K562 (cell line): ENCODE measurements at regions not wholly inside any gene's neighbourhood (a gene's known extent, or its start where the extent isn't known, plus 50 kb on each side); places are given as distances from the start of the nearest gene placed in this dataset.

Experiments
- CBX5 ChIP-seq: IDR thresholded peaks from 2 replicates; pipeline ENCODE4 v1.6.1; 2014; ENCODE audit warnings: low read depth, borderline replicate concordance
- CTBP1 ChIP-seq: fragments of 450-650 bp; IDR thresholded peaks from 2 replicates; pipeline ENCODE4 v1.6.1; 2016; ENCODE audit warnings: borderline replicate concordance
- DNMT1 ChIP-seq: fragments of 450-650 bp; IDR thresholded peaks from 2 replicates; pipeline ENCODE4 v1.6.1; 2016; ENCODE audit warnings: antibody characterized with exemption, mild to moderate bottlenecking
- E2F5 ChIP-seq: sonication (generic); formaldehyde crosslinking; IDR thresholded peaks from 2 replicates; pipeline ENCODE4 v1.8.0; 2022; ENCODE audit warnings: mild to moderate bottlenecking, missing genetic modification reagents
- GTF2B ChIP-seq: IDR thresholded peaks from 2 replicates; pipeline ENCODE4 v1.6.1; 2011; ENCODE audit not compliant: insufficient read length; ENCODE audit errors: extremely low read depth
- HDAC6 ChIP-seq: IDR thresholded peaks from 2 replicates; pipeline ENCODE4 v1.6.1; 2012; ENCODE audit warnings: low read depth, mild to moderate bottlenecking, control low read depth, inconsistent platforms, low read length, moderate library complexity
- MAX ChIP-seq: sonication (generic); formaldehyde crosslinking; IDR thresholded peaks from 2 replicates; pipeline ENCODE4 v1.9.0; 2022; ENCODE audit warnings: mild to moderate bottlenecking, missing genetic modification reagents
- MTA3 ChIP-seq: fragments of 450-650 bp; formaldehyde crosslinking; IDR thresholded peaks from 2 replicates; pipeline ENCODE4 v1.6.1; 2017; ENCODE audit warnings: mild to moderate bottlenecking, borderline replicate concordance
- PBX2 ChIP-seq, 2 experiments: IDR thresholded peaks in 1 of 2; conservative IDR thresholded peaks in 1 of 2; 2 replicates each; pipeline ENCODE4 v1.6.1; 2016; ENCODE audit warnings: low read depth in 2 of 2, mild to moderate bottlenecking in 1 of 2, missing compliant biosample characterization in 1 of 2, missing genetic modification characterization in 1 of 2, moderate library complexity in 1 of 2
- RBM34 ChIP-seq: fragments of 200-400 bp; formaldehyde crosslinking; IDR thresholded peaks from 2 replicates; pipeline ENCODE4 v1.6.1; 2018; ENCODE audit warnings: low read length, borderline replicate concordance; ENCODE audit not compliant: insufficient read depth
- SOX6 ChIP-seq: fragments of 450-650 bp; IDR thresholded peaks from 2 replicates; pipeline ENCODE4 v1.6.1; 2014; ENCODE audit warnings: mild to moderate bottlenecking
- TAF9B ChIP-seq: fragments of 450-650 bp; IDR thresholded peaks from 2 replicates; pipeline ENCODE4 v1.6.1; 2018; ENCODE audit warnings: mild to moderate bottlenecking; ENCODE audit not compliant: partially characterized antibody
- XRCC4 ChIP-seq: IDR thresholded peaks from one replicate; pipeline ENCODE4 v1.6.1; 2011; ENCODE audit not compliant: insufficient read depth, insufficient read length; ENCODE audit errors: extremely low read depth
- ZFP91 ChIP-seq: sonication (generic); formaldehyde crosslinking; IDR thresholded peaks from 2 replicates; pipeline ENCODE4 v1.8.0; 2022; ENCODE audit warnings: mild to moderate bottlenecking, missing genetic modification reagents
- ZNF707 ChIP-seq: fragments of 250-450 bp; sonication (Bioruptor Pico); conservative IDR thresholded peaks from 2 replicates; pipeline ENCODE4 v1.8.0; 2022; ENCODE audit warnings: inconsistent platforms, mild to moderate bottlenecking, moderate library complexity
- TF ChIP-seq, protein P1 (sequence below): sonication (generic); formaldehyde crosslinking; IDR thresholded peaks from 2 replicates; pipeline ENCODE4 v1.8.0; 2023; ENCODE audit warnings: mild to moderate bottlenecking, missing genetic modification reagents
- TF ChIP-seq, protein P2 (sequence below): sonication (generic); formaldehyde crosslinking; IDR thresholded peaks from 2 replicates; pipeline ENCODE4 v1.9.0; 2022; ENCODE audit warnings: mild to moderate bottlenecking, missing genetic modification reagents

GRCh38 chr16:85391175-85391707, 221.9 kb upstream of the GSE1 start (continued):
- no peak for TF ChIP-seq TAF9B
- no peak for TF ChIP-seq GTF2B
- TF ChIP-seq XRCC4 = no peak
- TF ChIP-seq HDAC6 = no peak
- peak; percentile 55; the same call in 1 of the 2 replicates for TF ChIP-seq E2F5 (CRISPR knock-in tag)
- no peak for TF ChIP-seq SOX6
- no peak for TF ChIP-seq RBM34
- TF ChIP-seq CTBP1 = no peak
- TF ChIP-seq, protein P1, sequence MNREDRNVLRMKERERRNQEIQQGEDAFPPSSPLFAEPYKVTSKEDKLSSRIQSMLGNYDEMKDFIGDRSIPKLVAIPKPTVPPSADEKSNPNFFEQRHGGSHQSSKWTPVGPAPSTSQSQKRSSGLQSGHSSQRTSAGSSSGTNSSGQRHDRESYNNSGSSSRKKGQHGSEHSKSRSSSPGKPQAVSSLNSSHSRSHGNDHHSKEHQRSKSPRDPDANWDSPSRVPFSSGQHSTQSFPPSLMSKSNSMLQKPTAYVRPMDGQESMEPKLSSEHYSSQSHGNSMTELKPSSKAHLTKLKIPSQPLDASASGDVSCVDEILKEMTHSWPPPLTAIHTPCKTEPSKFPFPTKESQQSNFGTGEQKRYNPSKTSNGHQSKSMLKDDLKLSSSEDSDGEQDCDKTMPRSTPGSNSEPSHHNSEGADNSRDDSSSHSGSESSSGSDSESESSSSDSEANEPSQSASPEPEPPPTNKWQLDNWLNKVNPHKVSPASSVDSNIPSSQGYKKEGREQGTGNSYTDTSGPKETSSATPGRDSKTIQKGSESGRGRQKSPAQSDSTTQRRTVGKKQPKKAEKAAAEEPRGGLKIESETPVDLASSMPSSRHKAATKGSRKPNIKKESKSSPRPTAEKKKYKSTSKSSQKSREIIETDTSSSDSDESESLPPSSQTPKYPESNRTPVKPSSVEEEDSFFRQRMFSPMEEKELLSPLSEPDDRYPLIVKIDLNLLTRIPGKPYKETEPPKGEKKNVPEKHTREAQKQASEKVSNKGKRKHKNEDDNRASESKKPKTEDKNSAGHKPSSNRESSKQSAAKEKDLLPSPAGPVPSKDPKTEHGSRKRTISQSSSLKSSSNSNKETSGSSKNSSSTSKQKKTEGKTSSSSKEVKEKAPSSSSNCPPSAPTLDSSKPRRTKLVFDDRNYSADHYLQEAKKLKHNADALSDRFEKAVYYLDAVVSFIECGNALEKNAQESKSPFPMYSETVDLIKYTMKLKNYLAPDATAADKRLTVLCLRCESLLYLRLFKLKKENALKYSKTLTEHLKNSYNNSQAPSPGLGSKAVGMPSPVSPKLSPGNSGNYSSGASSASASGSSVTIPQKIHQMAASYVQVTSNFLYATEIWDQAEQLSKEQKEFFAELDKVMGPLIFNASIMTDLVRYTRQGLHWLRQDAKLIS (CRISPR knock-in tag) = no peak
- TF ChIP-seq MTA3 = no peak
- no peak for TF ChIP-seq DNMT1
- 0 out of 2 replicates have a peak, but pooled peaks have one; percentile 45 for TF ChIP-seq CBX5
- no peak for TF ChIP-seq PBX2 (CRISPR knock-in tag; IDR thresholded peaks at IDR 0.05; ENCODE audit: low read depth)
- no peak for TF ChIP-seq PBX2 (tag; conservative IDR thresholded peaks at IDR 0.05; ENCODE audit: low read depth)
- TF ChIP-seq ZNF707 (CRISPR knock-in tag) = no peak
- no peak for TF ChIP-seq ZFP91 (CRISPR knock-in tag)
- TF ChIP-seq, protein P2, sequence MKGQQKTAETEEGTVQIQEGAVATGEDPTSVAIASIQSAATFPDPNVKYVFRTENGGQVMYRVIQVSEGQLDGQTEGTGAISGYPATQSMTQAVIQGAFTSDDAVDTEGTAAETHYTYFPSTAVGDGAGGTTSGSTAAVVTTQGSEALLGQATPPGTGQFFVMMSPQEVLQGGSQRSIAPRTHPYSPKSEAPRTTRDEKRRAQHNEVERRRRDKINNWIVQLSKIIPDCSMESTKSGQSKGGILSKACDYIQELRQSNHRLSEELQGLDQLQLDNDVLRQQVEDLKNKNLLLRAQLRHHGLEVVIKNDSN (CRISPR knock-in tag) = peak; percentile 22; the same call in 1 of the 2 replicates
- TF ChIP-seq MAX (CRISPR knock-in tag) = peak; percentile 54; the same call in 1 of the 2 replicates
